ENCODE measurements at regions not wholly inside any gene's neighbourhood (a gene's known extent, or its start where the extent isn't known, plus 50 kb on each side); places are given as distances from the start of the nearest gene placed in this dataset.
A peak's percentile ranks its signal among the peaks of the same experiment; 100 is the strongest.

DNA sequence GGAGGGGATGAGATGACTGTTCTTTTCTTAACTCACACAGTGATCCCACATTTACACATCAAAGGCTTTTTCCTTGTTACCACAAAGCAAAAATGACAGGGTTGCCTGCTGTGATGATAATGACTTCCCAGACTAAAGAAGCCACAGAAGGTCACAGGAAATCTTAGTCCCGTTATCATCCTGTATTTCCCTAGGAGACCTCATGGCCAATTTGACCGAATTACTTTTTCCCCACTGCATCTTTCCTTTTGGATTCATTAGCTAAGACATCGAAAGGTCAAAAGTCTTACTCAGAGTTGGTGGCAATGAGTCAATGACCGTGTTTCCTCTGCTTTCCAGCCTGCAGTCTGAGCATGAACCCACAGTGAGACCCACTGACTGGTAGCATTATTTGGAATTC lies 130.1 kb upstream of the INHBA start:
- DNase-seq (ENCODE audit: low read depth): no peak

DNA sequence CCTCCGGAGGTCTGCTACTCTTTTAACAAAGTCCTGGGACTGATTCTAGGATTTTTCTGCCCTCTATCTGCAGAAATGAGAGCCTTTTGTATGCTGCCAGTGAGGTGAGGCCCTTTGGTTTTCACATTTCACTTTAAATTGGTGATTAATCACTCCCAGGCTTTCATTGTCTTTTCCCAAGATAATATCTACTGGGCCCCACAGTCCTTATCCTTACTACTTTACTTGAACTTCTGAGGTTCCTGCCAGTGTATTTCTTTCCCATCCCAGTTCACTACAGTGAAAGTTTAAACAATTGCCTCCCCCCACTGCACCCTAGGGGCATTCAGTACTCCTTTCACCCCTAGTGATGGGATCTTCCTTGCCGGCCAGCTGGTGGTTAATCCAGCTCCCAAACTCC lies 127.4 kb upstream of the INHBA start:
- DNase-seq (ENCODE audit: low read depth): no peak

DNA sequence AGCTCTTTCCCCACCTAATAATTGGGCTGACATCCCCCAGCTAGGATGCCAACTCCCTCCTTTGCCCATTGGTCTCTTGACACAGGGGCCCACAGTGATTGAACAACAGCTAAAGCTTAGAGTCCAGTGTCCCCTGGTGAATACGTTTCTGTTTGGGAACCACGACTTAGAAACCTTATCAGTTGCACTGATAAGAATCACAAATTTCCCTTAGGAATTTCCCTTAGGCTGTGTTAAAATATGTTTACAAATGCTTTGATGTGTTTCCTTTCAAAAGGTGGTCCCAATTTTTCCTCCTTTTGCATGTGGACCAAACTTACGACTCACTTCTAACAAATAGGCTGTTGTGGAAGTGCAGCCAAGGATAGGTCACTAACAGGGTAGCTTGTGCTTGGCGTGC lies 126.0 kb upstream of the INHBA start:
- DNase-seq (ENCODE audit: low read depth): no peak

DNA sequence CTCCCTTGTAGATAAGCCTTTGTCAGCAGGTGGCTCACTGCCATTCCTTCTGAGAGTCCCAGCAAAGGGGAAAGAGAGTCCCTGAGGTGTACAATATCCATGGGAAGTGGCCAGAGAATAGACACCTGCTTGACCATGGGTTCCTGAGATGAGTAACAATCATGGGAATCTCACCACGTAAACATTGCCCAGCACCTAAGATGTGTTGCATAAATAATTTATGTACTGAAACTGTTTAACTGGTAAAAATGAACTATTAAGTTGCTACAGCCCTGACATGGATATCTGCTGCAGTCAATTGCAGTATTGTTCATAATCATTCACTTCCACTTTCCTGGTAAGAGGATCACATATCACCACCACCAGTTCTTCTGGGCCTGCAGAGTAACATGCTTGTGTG lies 123.8 kb upstream of the INHBA start:
- DNase-seq (ENCODE audit: low read depth): no peak

DNA sequence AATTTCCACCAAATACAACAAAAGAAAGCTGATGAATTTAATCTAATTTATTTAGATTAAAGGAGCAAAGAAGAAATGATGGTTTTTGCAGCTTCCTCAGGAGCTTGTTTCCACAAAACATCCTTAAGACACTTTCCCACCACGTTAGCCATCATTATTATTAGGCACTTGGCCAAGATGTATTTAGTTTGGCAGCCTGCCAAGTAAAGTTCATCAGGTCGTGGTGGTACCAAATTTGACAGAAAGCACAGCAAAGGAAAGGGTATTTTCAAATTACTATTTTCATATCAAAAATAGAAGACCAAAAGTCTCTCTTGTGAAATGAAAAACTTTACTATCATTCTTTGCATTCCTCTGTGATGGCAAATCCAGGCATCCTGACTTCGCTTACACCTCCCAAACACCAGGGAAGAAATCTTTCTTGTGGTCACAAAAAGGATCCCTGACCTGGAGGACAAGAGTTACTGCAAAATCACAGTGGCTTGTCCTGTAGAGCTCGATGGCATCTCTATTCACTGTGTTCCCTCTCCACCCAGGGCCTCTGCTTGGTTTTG lies 123.1 kb upstream of the INHBA start:
- DNase-seq (ENCODE audit: low read depth): peak; percentile 52

DNA sequence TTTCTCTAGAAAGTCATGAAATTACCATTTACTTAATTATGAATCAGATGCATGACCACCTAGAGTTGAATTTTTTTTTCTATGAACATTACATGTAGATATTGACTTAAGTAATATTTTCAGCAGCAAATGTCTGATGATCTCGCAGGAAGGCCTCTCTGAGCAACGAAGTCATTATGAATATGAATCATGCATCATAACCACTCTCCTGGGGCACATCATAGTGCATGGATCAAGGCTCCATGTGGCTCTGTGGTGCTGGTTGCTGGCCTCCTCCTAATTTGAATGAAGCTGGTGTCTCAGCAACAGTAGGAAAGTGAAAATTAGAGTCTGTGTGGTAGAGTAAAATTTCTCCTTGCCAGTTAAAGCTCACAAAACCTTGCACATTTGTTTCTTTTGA lies 121.4 kb upstream of the INHBA start:
- no peak for DNase-seq (ENCODE audit: low read depth)

DNA sequence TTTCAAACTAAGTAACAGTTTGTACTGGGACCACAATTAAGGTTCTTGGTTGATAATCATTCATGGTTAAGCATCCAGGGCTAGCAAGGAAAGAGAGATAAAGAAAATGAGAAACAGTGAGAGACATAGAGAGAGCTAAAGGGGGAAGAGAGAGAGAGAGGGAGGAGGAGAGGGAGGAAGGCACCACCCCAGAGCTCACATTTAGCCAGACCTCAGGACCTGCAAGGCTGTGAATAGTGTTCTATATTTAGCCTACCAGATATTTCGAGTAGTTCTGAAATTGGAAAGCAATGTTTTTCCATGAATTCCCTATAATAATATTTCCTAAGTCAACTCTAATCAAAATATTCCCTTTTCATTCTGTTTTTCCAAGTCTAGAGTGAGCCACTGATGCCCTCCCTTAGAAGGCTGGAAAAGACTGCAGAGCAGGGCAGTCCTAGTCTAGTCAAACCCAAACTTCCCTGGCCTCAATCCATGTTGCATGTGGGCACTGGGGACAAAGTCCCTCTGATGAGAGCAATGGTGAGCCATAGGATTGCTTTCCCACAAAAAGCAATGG lies 119.4 kb upstream of the INHBA start:
- DNase-seq (ENCODE audit: low read depth): no peak

DNA sequence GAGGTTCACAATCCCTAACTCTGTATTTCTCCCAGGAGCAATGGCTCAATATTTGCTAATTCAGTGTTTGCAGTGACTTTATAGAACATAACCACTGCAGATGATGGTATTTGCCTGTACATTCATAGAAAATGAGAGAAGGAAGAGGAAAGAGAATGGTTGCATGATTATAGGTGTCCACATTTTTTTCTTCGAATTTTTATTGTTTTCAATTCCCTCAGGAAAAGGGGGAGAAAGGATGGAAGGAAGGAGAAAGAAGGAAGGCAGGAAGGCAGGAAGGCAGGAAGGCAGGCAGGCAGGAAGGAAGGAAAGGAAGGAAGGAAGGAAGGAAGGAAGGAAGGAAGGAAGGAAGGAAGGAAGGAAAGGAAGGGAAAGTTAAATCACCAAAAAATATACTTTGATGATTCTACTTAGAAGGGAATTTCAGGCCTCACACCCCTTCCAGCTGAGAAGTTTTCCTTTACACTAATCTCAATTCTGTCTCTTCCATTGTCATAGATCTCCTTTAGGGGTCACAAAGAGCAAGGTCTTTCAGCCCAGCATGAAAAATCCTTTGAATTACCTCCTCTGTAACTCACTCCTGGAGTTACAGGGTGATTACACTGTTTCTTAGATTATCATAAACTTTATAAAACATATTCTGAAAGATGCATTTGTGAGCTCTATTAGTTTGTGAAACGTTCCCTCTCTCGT lies 118.8 kb upstream of the INHBA start:
- no peak for DNase-seq (ENCODE audit: low read depth)

DNA sequence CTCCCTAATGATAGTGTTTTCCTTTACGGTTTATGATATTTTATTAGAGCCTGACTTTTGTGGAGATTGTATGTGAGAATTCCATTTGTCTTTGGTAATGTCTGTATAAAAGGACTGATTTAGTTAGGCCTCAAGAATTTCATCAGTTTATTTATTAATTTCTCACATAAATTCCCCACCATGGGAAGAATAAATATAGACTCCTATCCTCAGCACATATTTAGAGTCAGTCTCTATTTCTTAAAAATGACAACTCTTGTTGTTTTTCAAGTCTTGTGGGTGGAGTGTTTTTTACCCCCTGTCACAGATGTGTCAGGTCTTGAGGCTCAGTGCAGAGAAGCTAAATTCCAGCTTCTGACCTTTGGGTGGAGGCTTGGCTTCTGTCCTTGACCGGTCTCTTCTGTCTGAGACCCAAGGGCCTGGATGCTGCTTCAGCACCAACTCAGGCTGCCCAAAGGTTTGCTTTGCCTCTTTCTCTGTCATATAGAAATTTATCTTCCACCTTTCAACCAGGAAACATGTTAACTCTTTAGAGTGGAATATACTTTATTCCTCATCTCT lies 117.3 kb upstream of the INHBA start:
- no peak for DNase-seq (ENCODE audit: low read depth)

GRCh38 chr7:41819645-41820044 lies 116.8 kb upstream of the INHBA start:
- no peak for DNase-seq (ENCODE audit: low read depth)

- DNase-seq (ENCODE audit: low read depth): no peak
Observed at GRCh38 chr7:41818765-41819398, 116.0 kb upstream of the INHBA start.

GRCh38 chr7:41817386-41817785 lies 114.5 kb upstream of the INHBA start:
- no peak for DNase-seq (ENCODE audit: low read depth)

DNA sequence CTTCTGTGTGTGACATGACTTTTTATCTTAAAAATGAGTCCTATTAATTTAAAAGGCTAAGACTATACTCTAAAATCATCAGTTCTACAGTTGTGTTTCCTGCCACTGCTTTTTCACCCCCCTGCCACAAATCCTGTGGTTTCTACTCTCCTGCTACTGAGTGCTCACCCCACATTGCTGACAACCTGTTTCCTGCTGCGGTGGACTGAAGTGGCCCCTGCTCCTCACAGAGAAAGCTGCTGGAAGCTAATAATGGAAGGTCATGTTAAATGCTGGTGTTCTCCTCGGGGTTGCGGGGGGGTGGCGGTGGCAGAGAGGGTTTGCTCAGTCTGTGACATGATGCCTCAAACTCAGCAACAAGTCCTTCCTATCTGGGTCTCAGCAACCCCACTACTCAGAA lies 113.2 kb upstream of the INHBA start:
- DNase-seq (ENCODE audit: low read depth): no peak

DNA sequence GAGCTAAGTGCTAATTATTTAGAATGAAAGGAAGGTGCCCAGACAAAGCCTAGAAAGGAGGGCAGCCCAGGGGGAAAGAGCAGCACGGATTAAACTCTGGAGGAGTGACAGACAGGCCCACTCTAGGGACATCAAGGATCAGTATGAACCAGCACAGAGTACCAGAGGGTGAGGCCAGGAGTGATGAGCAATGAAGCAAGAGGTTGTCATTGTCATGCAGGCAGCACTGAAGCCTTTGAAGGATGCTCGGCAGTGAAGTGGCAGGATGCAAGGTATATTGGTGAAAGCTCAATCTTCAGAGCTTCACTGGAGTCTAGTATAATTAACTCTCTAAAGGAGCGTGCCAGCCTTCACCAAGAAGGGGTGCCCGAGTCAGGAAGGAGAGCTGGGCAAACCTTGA lies 112.0 kb upstream of the INHBA start:
- no peak for DNase-seq (ENCODE audit: low read depth)

GRCh38 chr7:41813286-41813685 lies 110.4 kb upstream of the INHBA start:
- no peak for DNase-seq (ENCODE audit: low read depth)

DNA sequence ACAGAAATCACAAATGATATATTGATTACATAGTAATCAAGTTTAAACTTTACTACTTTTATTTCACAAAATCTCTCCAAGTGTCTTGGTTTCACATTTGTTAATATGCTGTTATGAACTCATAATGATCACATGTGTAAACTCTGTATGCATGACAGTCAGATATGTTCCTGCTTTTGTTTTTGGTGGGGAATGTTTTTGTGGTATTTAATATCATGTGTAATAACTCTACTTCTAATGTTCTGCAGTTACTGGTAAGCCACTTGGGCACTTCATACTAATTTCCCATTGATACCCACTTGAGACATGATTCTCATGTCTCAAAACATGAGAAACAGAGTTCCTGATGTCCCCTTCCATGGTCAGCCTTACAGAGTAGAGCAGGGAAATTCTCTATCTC lies 109.1 kb upstream of the INHBA start:
- no peak for DNase-seq (ENCODE audit: low read depth)

- DNase-seq (ENCODE audit: low read depth): no peak
Observed at GRCh38 chr7:41809940-41810576, 107.2 kb upstream of the INHBA start.

- DNase-seq (ENCODE audit: low read depth): no peak
Observed at GRCh38 chr7:41809529-41809939, 106.6 kb upstream of the INHBA start.

DNA sequence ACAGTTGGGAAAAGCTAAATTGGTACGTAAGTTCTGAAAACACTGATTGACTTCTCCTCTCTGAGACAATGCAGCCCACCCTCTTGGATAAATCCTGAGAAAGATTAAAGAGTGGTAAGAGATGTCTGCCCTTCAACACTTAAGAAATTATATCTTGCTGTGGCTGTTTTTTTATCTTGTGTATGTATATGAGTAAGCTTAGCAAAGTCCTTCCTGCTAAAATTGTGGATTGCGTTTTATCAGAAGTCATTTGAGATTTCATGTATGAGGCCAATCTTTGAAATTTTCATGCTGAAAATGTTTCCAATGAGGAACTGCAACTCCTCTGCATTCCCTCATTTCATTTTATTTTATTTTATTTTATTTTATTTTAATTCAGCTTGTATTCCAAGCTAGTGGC lies 106.2 kb upstream of the INHBA start:
- no peak for DNase-seq (ENCODE audit: low read depth)

- DNase-seq (ENCODE audit: low read depth): no peak
Observed at GRCh38 chr7:41808541-41808940, 105.7 kb upstream of the INHBA start.

DNA sequence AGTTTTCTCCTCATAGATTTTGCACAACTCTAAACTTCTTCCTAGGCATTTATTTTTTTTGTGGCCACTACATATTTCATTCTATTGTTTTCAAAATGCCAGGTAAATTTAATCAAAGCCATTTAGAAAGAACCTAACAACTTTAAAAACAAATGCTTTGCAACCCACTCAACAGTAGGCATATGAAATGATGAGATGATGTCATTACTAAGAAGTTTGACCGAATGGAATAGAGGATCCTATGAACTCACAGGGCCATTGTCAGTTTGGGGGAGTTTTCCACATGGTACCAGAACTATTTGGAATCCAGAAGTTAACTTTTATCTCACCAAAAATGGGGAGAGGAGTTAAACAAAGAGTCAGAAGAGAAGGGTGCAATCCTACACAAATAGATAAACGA lies 100.7 kb upstream of the INHBA start:
- DNase-seq (ENCODE audit: low read depth): no peak

DNA sequence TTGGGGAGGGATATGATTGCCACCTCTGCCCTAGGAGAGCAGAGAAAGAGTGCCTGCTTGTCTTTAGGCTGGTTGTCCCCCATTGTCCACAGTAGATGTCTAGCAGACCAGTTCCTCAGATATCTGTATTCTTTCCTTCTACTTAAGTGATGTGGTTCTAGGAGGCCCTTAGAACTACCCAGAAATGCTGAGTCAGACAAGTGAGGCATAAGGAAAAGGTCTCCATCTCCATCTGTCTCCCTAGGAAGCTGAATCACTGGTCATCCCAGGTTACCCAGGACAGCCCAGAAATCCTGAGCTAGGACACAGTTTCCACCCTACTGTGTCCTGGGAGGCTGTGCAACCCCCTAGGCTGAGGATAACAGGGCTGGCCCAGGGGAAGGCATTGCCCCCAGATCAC lies 93.4 kb upstream of the INHBA start:
- no peak for DNase-seq (ENCODE audit: low read depth)
